Memory B cell (primary cell): ENCODE measurements at regions not wholly inside any gene's neighbourhood (a gene's known extent, or its start where the extent isn't known, plus 50 kb on each side); places are given as distances from the start of the nearest gene placed in this dataset.

Experiments used
- ATAC-seq: fragments of 150-1000 bp; cut with Tn5 transposase; 2 replicates; pipeline ENCODE4 v1.10.0; 2021; ENCODE audit warnings: low read depth, mild to moderate bottlenecking, moderate library complexity
- DNase-seq, 2 donors: peaks; one replicate each; pipeline ENCODE4 v3.0.0; 2022; ENCODE audit warnings: low spot score in 2 of 2
- H3K27ac Mint-ChIP-seq: one replicate; pipeline ENCODE4 v1.8.0; 2022; ENCODE audit warnings: mild to moderate bottlenecking, moderate library complexity, mixed read lengths
- H3K27me3 Mint-ChIP-seq: one replicate; pipeline ENCODE4 v1.8.0; 2022; ENCODE audit warnings: mixed read lengths
- H3K36me3 Mint-ChIP-seq: one replicate; pipeline ENCODE4 v1.8.0; 2022; ENCODE audit warnings: mild to moderate bottlenecking, mixed read lengths
- H3K4me1 Mint-ChIP-seq: one replicate; pipeline ENCODE4 v1.8.0; 2022; ENCODE audit warnings: mixed read lengths
- H3K4me3 Mint-ChIP-seq: one replicate; pipeline ENCODE4 v1.8.0; 2022; ENCODE audit warnings: mild to moderate bottlenecking, moderate library complexity, mixed read lengths
- H3K9me3 Mint-ChIP-seq: one replicate; pipeline ENCODE4 v1.8.0; 2022; ENCODE audit warnings: mixed read lengths

GRCh38 chr15:94177112-94177511 lies 54.2 kb upstream of the MCTP2 start:
- Mint-ChIP-seq H3K4me1 (peaks cover 16% of the 10 kb centered on the region), H3K27me3 (peaks cover 15% of the 10 kb centered on the region), H3K27ac (no peak overlapping the region), H3K4me3 (no peak overlapping the region), H3K36me3 (peaks cover 2% of the 10 kb centered on the region), H3K9me3 (peaks cover 7% of the 10 kb centered on the region)
- DNase-seq (no peak), ATAC-seq (no peak)

- peaks cover 16% of the 10 kb centered on the region for H3K4me1 Mint-ChIP-seq
- ATAC-seq = no peak
- DNase-seq = no peak
- H3K9me3 Mint-ChIP-seq = peaks cover 12% of the 10 kb centered on the region
- H3K4me3 Mint-ChIP-seq = no peak overlapping the region
- no peak overlapping the region for H3K27ac Mint-ChIP-seq
- peaks cover 17% of the 10 kb centered on the region for H3K27me3 Mint-ChIP-seq
- H3K36me3 Mint-ChIP-seq = peaks cover 4% of the 10 kb centered on the region
Measured at GRCh38 chr15:94175420-94175819, 55.9 kb upstream of the MCTP2 start.

GRCh38 chr15:94174399-94174802 lies 57.0 kb upstream of the MCTP2 start:
- ATAC-seq (peak; percentile 94), DNase-seq (peak in 1 of 2 donors; percentile 16)

GRCh38 chr15:94168250-94168649 lies 63.1 kb upstream of the MCTP2 start:
- DNase-seq = no peak
- Mint-ChIP-seq H3K4me1 (peaks cover 7% of the 10 kb centered on the region), H3K27ac (no peak overlapping the region), H3K9me3 (peaks cover 9% of the 10 kb centered on the region), H3K4me3 (no peak overlapping the region), H3K36me3 (peaks cover 4% of the 10 kb centered on the region), H3K27me3 (peaks cover 4% of the 10 kb centered on the region)
- ATAC-seq = no peak

More at GRCh38 chr15:94174399-94174802, 57.0 kb upstream of the MCTP2 start:
- peak overlapping the region; percentile 3 for H3K4me3 Mint-ChIP-seq
- H3K27ac Mint-ChIP-seq = no peak overlapping the region
- H3K9me3 Mint-ChIP-seq = peaks cover 12% of the 10 kb centered on the region
- H3K4me1 Mint-ChIP-seq = peaks cover 16% of the 10 kb centered on the region
- peaks cover 4% of the 10 kb centered on the region for H3K36me3 Mint-ChIP-seq
- peaks cover 17% of the 10 kb centered on the region for H3K27me3 Mint-ChIP-seq

- Mint-ChIP-seq H3K36me3 (no peaks in the 10 kb centered on the region), H3K4me3 (no peak overlapping the region), H3K4me1 (peaks cover 3% of the 10 kb centered on the region), H3K9me3 (no peaks in the 10 kb centered on the region), H3K27ac (no peak overlapping the region), H3K27me3 (peaks cover 1% of the 10 kb centered on the region)
- no peak for ATAC-seq
- DNase-seq = no peak
Measured at GRCh38 chr15:94164971-94165370, 66.4 kb upstream of the MCTP2 start.

- Mint-ChIP-seq H3K4me3 (no peak overlapping the region), H3K27me3 (peaks cover 1% of the 10 kb centered on the region), H3K36me3 (no peaks in the 10 kb centered on the region), H3K9me3 (no peaks in the 10 kb centered on the region), H3K4me1 (peaks cover 3% of the 10 kb centered on the region), H3K27ac (no peak overlapping the region)
- peak; percentile 60 for DNase-seq
- no peak for ATAC-seq
Measured at GRCh38 chr15:94164202-94164807, 67.1 kb upstream of the MCTP2 start.

GRCh38 chr15:94162939-94163338 lies 68.4 kb upstream of the MCTP2 start:
- Mint-ChIP-seq H3K27ac (no peak overlapping the region), H3K9me3 (no peaks in the 10 kb centered on the region), H3K36me3 (no peaks in the 10 kb centered on the region), H3K4me1 (peaks cover 3% of the 10 kb centered on the region), H3K4me3 (no peak overlapping the region), H3K27me3 (peaks cover 3% of the 10 kb centered on the region)
- DNase-seq = no peak
- no peak for ATAC-seq

GRCh38 chr15:94154255-94154654 lies 77.1 kb upstream of the MCTP2 start:
- H3K4me3 Mint-ChIP-seq = no peak overlapping the region
- ATAC-seq (no peak), DNase-seq (no peak)
- no peak overlapping the region for H3K27ac Mint-ChIP-seq
- H3K36me3 Mint-ChIP-seq = peaks cover 1% of the 10 kb centered on the region
- H3K9me3 Mint-ChIP-seq = peaks cover 5% of the 10 kb centered on the region
- no peaks in the 10 kb centered on the region for H3K4me1 Mint-ChIP-seq
- peaks cover 14% of the 10 kb centered on the region for H3K27me3 Mint-ChIP-seq

GRCh38 chr15:94145046-94145445 lies 86.3 kb upstream of the MCTP2 start:
- peaks cover 17% of the 10 kb centered on the region for H3K27me3 Mint-ChIP-seq
- H3K9me3 Mint-ChIP-seq = peaks cover 9% of the 10 kb centered on the region
- ATAC-seq (no peak), DNase-seq (no peak)
- no peaks in the 10 kb centered on the region for H3K4me1 Mint-ChIP-seq
- no peak overlapping the region for H3K4me3 Mint-ChIP-seq
- H3K36me3 Mint-ChIP-seq = peaks cover 8% of the 10 kb centered on the region
- H3K27ac Mint-ChIP-seq = no peak overlapping the region

GRCh38 chr15:94141802-94142201 lies 89.6 kb upstream of the MCTP2 start:
- DNase-seq (no peak), ATAC-seq (no peak)
- Mint-ChIP-seq H3K9me3 (peaks cover 8% of the 10 kb centered on the region), H3K4me3 (no peak overlapping the region), H3K36me3 (peaks cover 8% of the 10 kb centered on the region), H3K4me1 (no peaks in the 10 kb centered on the region), H3K27ac (no peak overlapping the region), H3K27me3 (peaks cover 15% of the 10 kb centered on the region)

- peaks cover 6% of the 10 kb centered on the region for H3K27me3 Mint-ChIP-seq
- no peak overlapping the region for H3K27ac Mint-ChIP-seq
- H3K4me3 Mint-ChIP-seq = no peak overlapping the region
- no peaks in the 10 kb centered on the region for H3K4me1 Mint-ChIP-seq
- H3K9me3 Mint-ChIP-seq = no peaks in the 10 kb centered on the region
- DNase-seq = no peak
- no peak for ATAC-seq
- no peaks in the 10 kb centered on the region for H3K36me3 Mint-ChIP-seq
Measured at GRCh38 chr15:94135486-94136147, 95.7 kb upstream of the MCTP2 start.

GRCh38 chr15:94131875-94132274 lies 99.5 kb upstream of the MCTP2 start:
- Mint-ChIP-seq H3K36me3 (no peaks in the 10 kb centered on the region), H3K27me3 (peaks cover 4% of the 10 kb centered on the region), H3K4me3 (no peak overlapping the region), H3K4me1 (no peaks in the 10 kb centered on the region), H3K9me3 (no peaks in the 10 kb centered on the region), H3K27ac (no peak overlapping the region)
- DNase-seq (no peak), ATAC-seq (no peak)

GRCh38 chr15:94130504-94130903 lies 100.9 kb upstream of the MCTP2 start:
- no peaks in the 10 kb centered on the region for H3K9me3 Mint-ChIP-seq
- ATAC-seq = no peak

GRCh38 chr15:94127006-94127405 lies 104.4 kb upstream of the MCTP2 start:
- H3K27ac Mint-ChIP-seq = no peak overlapping the region
- H3K27me3 Mint-ChIP-seq = peaks cover 2% of the 10 kb centered on the region
- H3K4me1 Mint-ChIP-seq = no peaks in the 10 kb centered on the region
- no peak overlapping the region for H3K4me3 Mint-ChIP-seq
- no peak for ATAC-seq
- no peaks in the 10 kb centered on the region for H3K36me3 Mint-ChIP-seq
- DNase-seq = no peak
- H3K9me3 Mint-ChIP-seq = no peaks in the 10 kb centered on the region

More at GRCh38 chr15:94130504-94130903, 100.9 kb upstream of the MCTP2 start:
- Mint-ChIP-seq H3K36me3 (no peaks in the 10 kb centered on the region), H3K27me3 (peaks cover 4% of the 10 kb centered on the region), H3K4me1 (no peaks in the 10 kb centered on the region), H3K27ac (no peak overlapping the region), H3K4me3 (no peak overlapping the region)
- DNase-seq = no peak

- no peaks in the 10 kb centered on the region for H3K4me1 Mint-ChIP-seq
- DNase-seq = no peak
- H3K36me3 Mint-ChIP-seq = no peaks in the 10 kb centered on the region
- H3K9me3 Mint-ChIP-seq = no peaks in the 10 kb centered on the region
- H3K27me3 Mint-ChIP-seq = peaks cover 2% of the 10 kb centered on the region
- no peak overlapping the region for H3K27ac Mint-ChIP-seq
- H3K4me3 Mint-ChIP-seq = no peak overlapping the region
- no peak for ATAC-seq
Measured at GRCh38 chr15:94125698-94126097, 105.7 kb upstream of the MCTP2 start.
